PC-9 (cell line): ENCODE measurements at regions not wholly inside any gene's neighbourhood (a gene's known extent, or its start where the extent isn't known, plus 50 kb on each side); places are given as distances from the start of the nearest gene placed in this dataset.

Source experiments
- BruUV-seq: library from RNA; stranded (reverse); fragments of 400-500 nt; replicated peaks from 2 replicates; lab custom pipeline; 2021; lab: Mats Ljungman, UMichigan
- CTCF ChIA-PET: fragments of 300-600 bp; sonication (Branson Sonifier 250); formaldehyde crosslinking; loops from one replicate; lab custom pipeline; 2022; ENCODE audit warnings: antibody characterized with exemption; lab: Charles Lee
- POLR2A ChIA-PET: fragments of 300-600 bp; sonication (Branson Sonifier 250); formaldehyde crosslinking; loops from one replicate; lab custom pipeline; 2022; ENCODE audit warnings: antibody characterized with exemption; ENCODE audit not compliant: unreplicated experiment; lab: Charles Lee
- DNase-seq, 2 experiments: peaks; one replicate each; pipeline versions ENCODE4 v3.0.0 to v3.0.0-alpha.2; 2015 to 2022; ENCODE audit warnings: mixed read lengths in 1 of 2
- H2AFZ ChIP-seq: fragments of 200-600 bp; sonication (generic); 2 replicates; pipeline ENCODE4 v1.8.1; 2017; ENCODE audit warnings: antibody characterized with exemption
- H3F3A ChIP-seq: fragments of 200-600 bp; sonication (generic); 2 replicates; pipeline ENCODE4 v1.8.1; 2017; ENCODE audit warnings: antibody characterized with exemption, mild to moderate bottlenecking, low read depth; ENCODE audit not compliant: insufficient read depth
- H3K27ac ChIP-seq: fragments of 200-600 bp; sonication (generic); 2 replicates; pipeline ENCODE4 v1.6.1; 2016; ENCODE audit warnings: mixed run types
- H3K27me3 ChIP-seq: fragments of 200-600 bp; sonication (generic); 2 replicates; pipeline ENCODE4 v1.6.1; 2016; ENCODE audit warnings: low read depth, mixed run types; ENCODE audit not compliant: insufficient read depth
- H3K36me3 ChIP-seq: fragments of 200-600 bp; sonication (generic); 2 replicates; pipeline ENCODE4 v1.6.1; 2016; ENCODE audit warnings: low read depth, mixed run types
- H3K4me1 ChIP-seq: fragments of 200-600 bp; sonication (generic); replicated peaks from 2 replicates; pipeline ENCODE4 v1.6.1; 2016; ENCODE audit warnings: mixed run types; ENCODE audit not compliant: insufficient read depth
- H3K4me2 ChIP-seq: fragments of 200-600 bp; sonication (generic); 2 replicates; pipeline ENCODE4 v1.6.1; 2017; ENCODE audit warnings: mixed run types
- H3K4me3 ChIP-seq: fragments of 200-600 bp; sonication (generic); 2 replicates; pipeline ENCODE4 v1.6.1; 2016; ENCODE audit warnings: mixed run types
- H3K79me2 ChIP-seq: fragments of 200-600 bp; sonication (generic); 2 replicates; pipeline ENCODE4 v1.6.1; 2017; ENCODE audit warnings: low read depth, mixed run types
- H3K9me2 ChIP-seq: fragments of 200-600 bp; sonication (generic); 2 replicates; pipeline ENCODE4 v1.8.1; 2017; ENCODE audit warnings: mild to moderate bottlenecking; ENCODE audit not compliant: insufficient read depth
- H3K9me3 ChIP-seq: fragments of 200-600 bp; sonication (generic); 2 replicates; pipeline ENCODE4 v1.8.1; 2016; ENCODE audit warnings: low read depth; ENCODE audit not compliant: insufficient read depth
- H4K20me1 ChIP-seq: fragments of 200-600 bp; sonication (generic); 2 replicates; pipeline ENCODE4 v1.8.1; 2017; ENCODE audit not compliant: insufficient read depth
- CTCF ChIP-seq: fragments of 200-600 bp; sonication (generic); conservative IDR thresholded peaks from 2 replicates; pipeline ENCODE4 v1.6.1; 2017; ENCODE audit warnings: mixed run types, antibody characterized with exemption, mild to moderate bottlenecking, moderate library complexity
- EZH2 ChIP-seq: fragments of 200-600 bp; sonication (generic); IDR thresholded peaks from 2 replicates; pipeline ENCODE4 v1.8.0; 2017; ENCODE audit warnings: antibody characterized with exemption, low read depth
- intact Hi-C: fragments of 100-400 bp; cut with micrococcal nuclease; formaldehyde crosslinking; loops from one replicate; pipeline ENCODE4 v1.10.0; 2022; ENCODE audit not compliant: unreplicated experiment

GRCh38 chr3:64796607-64797399 lies 109.0 kb upstream of the ADAMTS9 start:
- ChIA-PET CTCF (no interaction called here), POLR2A (no interaction called here)
- no peak for DNase-seq
- BruUV-seq: no TSS peak
- intact Hi-C loops: no loop called here
- Histone ChIP-seq H3K4me3 (no peak overlapping the region), H3K27ac (no peak overlapping the region), H3K79me2 (no peaks in the 10 kb centered on the region), H3K4me1 (no peaks in the 10 kb centered on the region), H4K20me1 (no peaks in the 10 kb centered on the region), H3K27me3 (no peaks in the 10 kb centered on the region), H3K36me3 (no peaks in the 10 kb centered on the region), H3F3A (no peaks in the 10 kb centered on the region), H3K9me2 (no peaks in the 10 kb centered on the region), H2AFZ (no peak overlapping the region), H3K9me3 (no peaks in the 10 kb centered on the region), H3K4me2 (no peak overlapping the region)
- TF ChIP-seq CTCF (no peak), EZH2 (no peak)

- Histone ChIP-seq H3K4me1 (no peaks in the 10 kb centered on the region), H3K4me2 (no peak overlapping the region), H3K27me3 (no peaks in the 10 kb centered on the region), H3K9me3 (no peaks in the 10 kb centered on the region), H4K20me1 (no peaks in the 10 kb centered on the region), H3K79me2 (no peaks in the 10 kb centered on the region), H3K4me3 (no peak overlapping the region), H2AFZ (no peak overlapping the region), H3K27ac (no peak overlapping the region), H3F3A (no peaks in the 10 kb centered on the region), H3K36me3 (no peaks in the 10 kb centered on the region), H3K9me2 (no peaks in the 10 kb centered on the region)
- intact Hi-C loops: no loop called here
- no peak for TF ChIP-seq EZH2
- no peak for TF ChIP-seq CTCF
- CTCF ChIA-PET: no interaction called here
- no peak for DNase-seq
- no TSS peak for BruUV-seq
- POLR2A ChIA-PET: interaction anchor here (0.7 kb wide), 1 partner anchor 49 kb away, joined by 4 read pairs; no protein-coding TSS in a partner anchor
Measured at GRCh38 chr3:64792445-64792844, 104.6 kb upstream of the ADAMTS9 start.

- H3K79me2 ChIP-seq: no peaks in the 10 kb centered on the region
- ChIA-PET POLR2A (no interaction called here), CTCF (no interaction called here)
- H2AFZ ChIP-seq: no peak overlapping the region
- no peak overlapping the region for H3K4me2 ChIP-seq
- H3K9me2 ChIP-seq: no peaks in the 10 kb centered on the region
- TF ChIP-seq EZH2: no peak
- no peak for TF ChIP-seq CTCF
- H3K27ac ChIP-seq: no peak overlapping the region
- no peaks in the 10 kb centered on the region for H3K4me1 ChIP-seq
- intact Hi-C loops: no loop called here
- no peak overlapping the region for H3K4me3 ChIP-seq
- no peak for DNase-seq
- H3F3A ChIP-seq: no peaks in the 10 kb centered on the region
- no peaks in the 10 kb centered on the region for H3K27me3 ChIP-seq
- H3K9me3 ChIP-seq: no peaks in the 10 kb centered on the region
- no peaks in the 10 kb centered on the region for H4K20me1 ChIP-seq
- no TSS peak for BruUV-seq
- no peaks in the 10 kb centered on the region for H3K36me3 ChIP-seq
Measured at GRCh38 chr3:64789111-64789510, 101.3 kb upstream of the ADAMTS9 start.
